Transverse colon (tissue), 4 donors: ENCODE measurements at regions not wholly inside any gene's neighbourhood (a gene's known extent, or its start where the extent isn't known, plus 50 kb on each side); places are given as distances from the start of the nearest gene placed in this dataset.
A peak's percentile ranks its signal among the peaks of the same experiment; 100 is the strongest.

Source experiments
- CTCF ChIP-seq, 5 experiments: fragments of 200-600 bp in 3 of 5; fragments of 450-650 bp in 2 of 5; sonication (generic) in 3 of 5; IDR thresholded peaks; 1 replicate in 2 of 5; 2 replicates in 3 of 5; pipeline ENCODE4 v1.5.1; 2016 to 2017; ENCODE audit warnings: antibody characterized with exemption in 5 of 5, inconsistent platforms in 3 of 5, mild to moderate bottlenecking in 2 of 5, moderate library complexity in 1 of 5
- POLR2A ChIP-seq: fragments of 450-650 bp; IDR thresholded peaks from one replicate; pipeline ENCODE4 v1.6.1; 2016; ENCODE audit warnings: antibody characterized with exemption, mild to moderate bottlenecking, moderate library complexity
- POLR2AphosphoS5 ChIP-seq, 3 donors: sonication (generic); formaldehyde crosslinking; IDR thresholded peaks; one replicate each; pipeline ENCODE4 v1.6.1; 2016; ENCODE audit warnings: antibody characterized with exemption in 3 of 3

- TF ChIP-seq CTCF (IDR thresholded peaks at IDR 0.05) (peak; percentile 30 to 45 (median 38)), POLR2AphosphoS5 (IDR thresholded peaks at IDR 0.05) (no peak), POLR2A (no peak)
These were observed 75.7 kb upstream of the GLIS3 start for GRCh38 chr9:4375424-4376200.
